ENCODE measurements at regions not wholly inside any gene's neighbourhood (a gene's known extent, or its start where the extent isn't known, plus 50 kb on each side); places are given as distances from the start of the nearest gene placed in this dataset.

DNA sequence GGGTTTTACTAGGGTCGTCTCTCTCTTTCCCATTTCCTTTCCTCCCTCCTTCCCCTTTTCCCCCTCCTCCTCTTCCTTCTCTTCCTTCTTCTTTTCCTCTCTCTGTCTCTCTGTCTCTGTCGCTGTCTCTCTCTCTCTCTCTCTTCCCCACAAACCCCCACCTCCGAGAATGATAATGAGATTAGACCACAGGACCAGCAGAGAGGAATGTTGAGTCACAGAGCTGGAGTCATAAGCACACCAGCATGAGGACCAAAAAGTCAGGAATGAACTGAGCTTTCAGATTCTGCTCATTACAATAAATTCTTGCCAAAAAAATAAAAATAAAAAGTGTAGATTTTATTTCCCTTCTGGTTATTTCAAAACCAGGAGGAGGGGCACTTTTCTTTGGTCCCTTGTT, 377.4 kb downstream of the LTN1 start:
- TF ChIP-seq CTCF (IDR thresholded peaks at IDR 0.05) (no peak), POLR2A (IDR thresholded peaks at IDR 0.05) (no peak)
